OCI-LY3 (cell line): ENCODE measurements at regions not wholly inside any gene's neighbourhood (a gene's known extent, or its start where the extent isn't known, plus 50 kb on each side); places are given as distances from the start of the nearest gene placed in this dataset.

ENCODE experiments used
- H2AFZ ChIP-seq: fragments of 200-600, 300-600 bp; shearing (Covaris generic); 2 replicates; pipeline ENCODE4 v1.6.0; 2014; ENCODE audit warnings: antibody characterized with exemption, low read depth, low read length
- H3K27ac ChIP-seq: fragments of 200-600, 300-600 bp; sonication (generic); 2 replicates; pipeline ENCODE4 v1.5.1; 2014; ENCODE audit warnings: mild to moderate bottlenecking, low read length, moderate library complexity, mixed read lengths
- H3K27me3 ChIP-seq: fragments of 200-600, 300-600 bp; sonication (generic); 2 replicates; pipeline ENCODE4 v1.6.1; 2014; ENCODE audit warnings: low read depth, low read length, mixed read lengths
- H3K36me3 ChIP-seq: fragments of 200-600, 300-600 bp; sonication (generic); replicated peaks from 2 replicates; pipeline ENCODE3; 2014; ENCODE audit warnings: low read depth, low read length, mixed read lengths
- H3K4me1 ChIP-seq: fragments of 300-600, 200-600 bp; sonication (generic); 2 replicates; pipeline ENCODE4 v1.6.1; 2014; ENCODE audit warnings: low read length, mixed read lengths
- H3K4me2 ChIP-seq: fragments of 200-600, 300-600 bp; sonication (generic); 2 replicates; pipeline ENCODE4 v1.6.1; 2014; ENCODE audit warnings: low read length, mixed read lengths
- H3K4me3 ChIP-seq: fragments of 300-600, 200-600 bp; sonication (generic); 2 replicates; pipeline ENCODE4 v1.5.1; 2014; ENCODE audit warnings: antibody characterized with exemption, mild to moderate bottlenecking, low read length, moderate library complexity
- H3K79me2 ChIP-seq: fragments of 300-600, 200-600 bp; shearing (Covaris generic); 2 replicates; pipeline ENCODE4 v1.6.1; 2014; ENCODE audit warnings: mild to moderate bottlenecking, low read length, mixed read lengths
- H3K9ac ChIP-seq: fragments of 300-600, 200-600 bp; shearing (Covaris generic); 2 replicates; pipeline ENCODE4 v1.6.0; 2014; ENCODE audit warnings: mild to moderate bottlenecking, low read length, moderate library complexity
- H3K9me3 ChIP-seq: fragments of 200-600, 300-600 bp; shearing (Covaris generic); 2 replicates; pipeline ENCODE4 v1.6.1; 2014; ENCODE audit warnings: low read length, mixed read lengths; ENCODE audit not compliant: insufficient read depth
- H4K20me1 ChIP-seq: fragments of 200-600, 300-600 bp; sonication (generic); 2 replicates; pipeline ENCODE4 v1.6.1; 2016; ENCODE audit warnings: low read length, mixed read lengths; ENCODE audit not compliant: insufficient read depth
- EZH2phosphoT487 ChIP-seq: fragments of 200-600 bp; shearing (Covaris generic); IDR thresholded peaks from 2 replicates; pipeline ENCODE4 v1.6.1; 2018; ENCODE audit warnings: antibody characterized with exemption, mixed run types, low read depth
- TF ChIP-seq, protein P1 (sequence below): fragments of 200-600, 300-600 bp; sonication (generic); IDR thresholded peaks from 2 replicates; pipeline ENCODE4 v1.5.1; 2014; ENCODE audit warnings: antibody characterized with exemption, low read length, low read depth

DNA sequence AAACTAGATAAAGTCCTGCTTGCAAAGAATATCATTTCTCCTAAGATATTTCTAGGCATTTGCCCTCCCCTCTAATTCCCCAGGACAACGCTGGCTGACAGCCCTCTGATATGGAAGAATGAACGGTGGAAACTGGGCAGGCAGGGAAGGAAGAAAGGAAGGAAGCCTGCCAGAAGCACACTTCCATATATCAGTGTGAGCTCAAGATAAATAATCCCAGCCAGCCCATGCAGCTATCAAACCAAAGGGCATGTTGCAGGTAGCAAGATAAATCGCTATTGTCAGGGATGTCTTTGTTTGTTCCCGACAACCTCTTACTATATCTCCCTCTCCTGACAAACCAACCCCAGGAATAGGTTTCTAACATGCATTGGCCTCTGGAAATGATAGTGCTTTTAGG lies 412.8 kb downstream of the HNRNPD start:
- no peaks in the 10 kb centered on the region for H3K36me3 ChIP-seq
- TF ChIP-seq EZH2phosphoT487, result no peak
- TF ChIP-seq, protein P1, sequence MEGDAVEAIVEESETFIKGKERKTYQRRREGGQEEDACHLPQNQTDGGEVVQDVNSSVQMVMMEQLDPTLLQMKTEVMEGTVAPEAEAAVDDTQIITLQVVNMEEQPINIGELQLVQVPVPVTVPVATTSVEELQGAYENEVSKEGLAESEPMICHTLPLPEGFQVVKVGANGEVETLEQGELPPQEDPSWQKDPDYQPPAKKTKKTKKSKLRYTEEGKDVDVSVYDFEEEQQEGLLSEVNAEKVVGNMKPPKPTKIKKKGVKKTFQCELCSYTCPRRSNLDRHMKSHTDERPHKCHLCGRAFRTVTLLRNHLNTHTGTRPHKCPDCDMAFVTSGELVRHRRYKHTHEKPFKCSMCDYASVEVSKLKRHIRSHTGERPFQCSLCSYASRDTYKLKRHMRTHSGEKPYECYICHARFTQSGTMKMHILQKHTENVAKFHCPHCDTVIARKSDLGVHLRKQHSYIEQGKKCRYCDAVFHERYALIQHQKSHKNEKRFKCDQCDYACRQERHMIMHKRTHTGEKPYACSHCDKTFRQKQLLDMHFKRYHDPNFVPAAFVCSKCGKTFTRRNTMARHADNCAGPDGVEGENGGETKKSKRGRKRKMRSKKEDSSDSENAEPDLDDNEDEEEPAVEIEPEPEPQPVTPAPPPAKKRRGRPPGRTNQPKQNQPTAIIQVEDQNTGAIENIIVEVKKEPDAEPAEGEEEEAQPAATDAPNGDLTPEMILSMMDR, result no peak
- H3K27me3 ChIP-seq, result no peaks in the 10 kb centered on the region; the same call in 1 of the 2 replicates
- no peaks in the 10 kb centered on the region for H4K20me1 ChIP-seq
- H3K4me1 ChIP-seq, result peaks cover 3% of the 10 kb centered on the region; the same call in 1 of the 2 replicates
- no peaks in the 10 kb centered on the region for H3K9me3 ChIP-seq
- H3K79me2 ChIP-seq, result no peaks in the 10 kb centered on the region
- no peak overlapping the region for H3K4me2 ChIP-seq
- no peak overlapping the region for H3K9ac ChIP-seq
- H2AFZ ChIP-seq, result no peak overlapping the region
- no peak overlapping the region for H3K27ac ChIP-seq
- H3K4me3 ChIP-seq, result no peak overlapping the region

DNA sequence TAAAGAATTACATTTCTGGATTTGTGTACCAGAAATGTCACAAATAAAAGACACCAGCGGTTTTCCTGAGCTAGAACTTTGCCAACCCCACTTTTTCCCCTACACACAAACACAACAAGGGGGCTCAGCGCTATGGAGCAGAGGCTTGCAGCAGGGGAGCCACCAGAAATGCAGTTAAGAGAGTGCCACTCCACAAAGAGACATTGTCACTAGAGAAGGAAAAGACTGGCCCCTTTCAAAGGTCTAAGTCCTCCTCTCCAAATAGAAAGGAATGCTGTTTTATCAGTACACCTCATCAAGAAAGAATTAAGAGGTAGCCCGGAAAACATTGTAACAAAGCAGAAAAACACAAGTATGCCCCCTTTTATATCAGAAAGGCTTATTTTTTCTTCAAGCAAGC lies 419.5 kb downstream of the HNRNPD start:
- Histone ChIP-seq H3K36me3 (no peaks in the 10 kb centered on the region), H3K9ac (no peak overlapping the region), H3K79me2 (no peaks in the 10 kb centered on the region), H3K9me3 (no peaks in the 10 kb centered on the region), H4K20me1 (no peaks in the 10 kb centered on the region), H3K4me3 (no peak overlapping the region), H3K4me2 (no peak overlapping the region), H3K27ac (no peak overlapping the region), H3K27me3 (peaks cover 10% of the 10 kb centered on the region), H2AFZ (no peak overlapping the region), H3K4me1 (no peaks in the 10 kb centered on the region)
- TF ChIP-seq EZH2phosphoT487, result no peak
- TF ChIP-seq, protein P1, result no peak

DNA sequence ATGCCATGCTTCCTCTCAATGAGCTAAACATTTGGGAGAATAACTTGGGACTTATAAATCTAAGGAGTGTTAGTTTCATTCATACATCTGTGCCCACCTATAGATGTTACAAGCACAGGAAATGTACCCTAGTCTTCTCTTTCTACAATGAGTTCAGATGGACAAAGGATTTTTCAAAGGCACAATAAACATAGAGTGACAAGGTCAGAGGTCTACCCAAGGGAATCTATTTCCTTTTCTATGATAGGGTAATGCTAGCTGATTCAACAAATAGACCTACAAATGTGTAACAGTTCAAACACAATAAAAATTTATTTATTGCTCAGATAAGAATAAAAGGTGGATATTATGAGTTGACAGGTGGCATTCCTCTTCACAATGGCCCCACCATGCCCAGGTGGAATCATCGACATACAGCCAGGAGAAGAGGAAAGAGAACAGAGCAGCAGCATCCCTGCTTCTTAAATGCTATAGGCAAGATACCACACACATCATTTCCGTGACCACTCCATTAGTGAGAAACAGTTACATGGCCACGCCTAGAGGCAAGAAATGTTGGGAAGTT lies 421.8 kb downstream of the HNRNPD start:
- no peaks in the 10 kb centered on the region for H3K9me3 ChIP-seq
- H3K4me3 ChIP-seq, result no peak overlapping the region
- no peak overlapping the region for H2AFZ ChIP-seq
- H3K36me3 ChIP-seq, result no peaks in the 10 kb centered on the region
- H3K79me2 ChIP-seq, result no peaks in the 10 kb centered on the region
- no peak overlapping the region for H3K9ac ChIP-seq
- H3K4me1 ChIP-seq, result no peaks in the 10 kb centered on the region
- no peaks in the 10 kb centered on the region for H4K20me1 ChIP-seq
- no peak overlapping the region for H3K4me2 ChIP-seq
- no peak overlapping the region for H3K27ac ChIP-seq
- H3K27me3 ChIP-seq, result peaks cover 19% of the 10 kb centered on the region
- TF ChIP-seq, protein P1, result no peak
- TF ChIP-seq EZH2phosphoT487, result no peak

DNA sequence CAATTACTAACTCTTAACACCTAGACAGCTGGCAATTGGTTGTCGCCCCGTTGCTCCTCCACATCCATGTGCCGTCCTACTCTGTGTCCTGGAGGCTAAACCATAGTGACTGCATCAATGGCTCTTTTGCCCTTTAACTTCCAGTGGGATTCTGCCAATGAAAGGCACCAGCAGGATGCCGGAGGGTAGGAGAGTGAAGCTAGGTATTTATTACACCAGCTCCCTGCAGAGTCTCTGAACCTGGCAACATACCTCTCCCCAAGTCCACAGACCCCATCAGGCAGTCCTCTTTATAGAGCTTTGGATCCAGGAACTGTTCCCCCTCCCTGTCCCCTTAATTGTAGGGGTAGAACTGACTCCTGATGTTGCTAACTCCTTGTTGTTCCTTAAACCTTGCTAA lies 426.8 kb downstream of the HNRNPD start:
- H3K27ac ChIP-seq, result no peak overlapping the region

More for the DNA sequence above, 426.8 kb downstream of the HNRNPD start:
- Histone ChIP-seq H3K4me3 (no peak overlapping the region), H2AFZ (no peak overlapping the region), H3K9me3 (no peaks in the 10 kb centered on the region), H3K36me3 (no peaks in the 10 kb centered on the region), H4K20me1 (no peaks in the 10 kb centered on the region), H3K79me2 (no peaks in the 10 kb centered on the region), H3K9ac (no peak overlapping the region), H3K4me1 (no peaks in the 10 kb centered on the region), H3K4me2 (no peak overlapping the region), H3K27me3 (peaks cover 14% of the 10 kb centered on the region; the same call in 1 of the 2 replicates)
- no peak for TF ChIP-seq EZH2phosphoT487
- TF ChIP-seq, protein P1, result no peak
